ENCODE measurements at regions not wholly inside any gene's neighbourhood (a gene's known extent, or its start where the extent isn't known, plus 50 kb on each side); places are given as distances from the start of the nearest gene placed in this dataset.
A peak's percentile ranks its signal among the peaks of the same experiment; 100 is the strongest.
"Not testable (repeated sequence)": the region's sequence is repeated elsewhere in the genome, so short reads cannot be mapped to it uniquely, and the experiment has no call there.

GRCh38 chr1:161444725-161445124 is 60.5 kb upstream of the FCGR2A start:
- H4K20me1 ChIP-seq (ENCODE audit: insufficient read depth, low read length); H2AFZ ChIP-seq (ENCODE audit: low read length); BruUV-seq (replicated peaks); H3K27ac ChIP-seq (ENCODE audit: low read depth, low read length, poor library complexity, severe bottlenecking); CTCF ChIA-PET (ENCODE audit: unreplicated experiment); H3K4me1 ChIP-seq (ENCODE audit: insufficient read depth, low read length, poor library complexity, severe bottlenecking); H3K4me3 ChIP-seq (ENCODE audit: low read depth, low read length, poor library complexity, severe bottlenecking); H3K9me2 ChIP-seq (ENCODE audit: insufficient read depth, low read length); H3K36me3 ChIP-seq (ENCODE audit: insufficient read depth, low read length); H3K9me3 ChIP-seq (ENCODE audit: low read length); H3K4me2 ChIP-seq (ENCODE audit: low read length); POLR2A ChIA-PET; DNase-seq (ENCODE audit: low spot score); H3K79me2 ChIP-seq (ENCODE audit: insufficient read depth, low read depth, low read length): not testable (repeated sequence)
- intact Hi-C loops (cut with micrococcal nuclease; ENCODE audit: unreplicated experiment) = loop anchor here (10.0 kb wide), 1 partner anchor 50 kb away; no protein-coding TSS in a partner anchor

DNA sequence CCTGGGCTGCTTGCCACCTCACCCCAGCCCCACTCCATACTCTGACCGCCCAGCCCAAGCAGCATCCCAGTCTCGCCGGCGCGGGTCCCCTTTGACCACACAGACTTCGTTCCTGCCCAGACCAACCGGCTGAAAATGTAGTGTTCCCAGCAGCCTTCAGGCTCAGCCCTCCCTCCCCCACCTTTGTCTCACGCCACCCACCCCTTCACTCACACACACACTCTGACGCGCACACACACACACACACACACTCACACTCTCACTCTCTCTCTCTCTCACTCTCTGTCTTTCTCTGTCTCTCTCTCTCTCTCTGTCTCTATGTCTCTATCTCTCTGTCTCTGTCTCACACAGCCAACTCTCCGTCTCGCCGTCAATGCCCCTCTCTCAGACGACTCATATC is 61.0 kb upstream of the FCGR2A start:
- H4K20me1 ChIP-seq (ENCODE audit: insufficient read depth, low read length); H3K9me3 ChIP-seq (ENCODE audit: low read length); H3K4me2 ChIP-seq (ENCODE audit: low read length); CTCF ChIA-PET (ENCODE audit: unreplicated experiment); H3K4me1 ChIP-seq (ENCODE audit: insufficient read depth, low read length, poor library complexity, severe bottlenecking); BruUV-seq (replicated peaks); H3K27ac ChIP-seq (ENCODE audit: low read depth, low read length, poor library complexity, severe bottlenecking); POLR2A ChIA-PET; H3K4me3 ChIP-seq (ENCODE audit: low read depth, low read length, poor library complexity, severe bottlenecking); H2AFZ ChIP-seq (ENCODE audit: low read length); DNase-seq (ENCODE audit: low spot score); H3K9me2 ChIP-seq (ENCODE audit: insufficient read depth, low read length); H3K36me3 ChIP-seq (ENCODE audit: insufficient read depth, low read length); H3K79me2 ChIP-seq (ENCODE audit: insufficient read depth, low read depth, low read length): not testable (repeated sequence)
- intact Hi-C loops (cut with micrococcal nuclease; ENCODE audit: unreplicated experiment) = loop anchor here (10.0 kb wide), 1 partner anchor 49 kb away; no protein-coding TSS in a partner anchor

GRCh38 chr1:161440312-161440894 is 64.9 kb upstream of the FCGR2A start:
- TF ChIP-seq CTCF (conservative IDR thresholded peaks at IDR 0.05; ENCODE audit: low read length) (peak; percentile 78), EZH2phosphoT487 (IDR thresholded peaks at IDR 0.05; ENCODE audit: borderline replicate concordance, low read depth, low read length) (no peak)
- H4K20me1 ChIP-seq (ENCODE audit: insufficient read depth, low read length) = no peaks in the 10 kb centered on the region
- H3K9me3 ChIP-seq (ENCODE audit: low read length) = no peaks in the 10 kb centered on the region
- ChIA-PET CTCF (ENCODE audit: unreplicated experiment) (interaction anchor here (0.8 kb wide), 1 partner anchor 20 kb away, joined by 3 read pairs; no protein-coding TSS in a partner anchor), POLR2A (interaction anchor here (0.6 to 0.9 kb wide), 2 partner anchors 9 to 19 kb away, joined by 3 read pairs; no protein-coding TSS in a partner anchor)
- peak overlapping the region; percentile 68 for H3K27ac ChIP-seq (ENCODE audit: low read depth, low read length, poor library complexity, severe bottlenecking)
- H3K36me3 ChIP-seq (ENCODE audit: insufficient read depth, low read length) = no peaks in the 10 kb centered on the region
- no peaks in the 10 kb centered on the region for H3K9me2 ChIP-seq (ENCODE audit: insufficient read depth, low read length)
- H3K4me3 ChIP-seq (ENCODE audit: low read depth, low read length, poor library complexity, severe bottlenecking) = peak overlapping the region; percentile 72
- no TSS peak for BruUV-seq (replicated peaks)
- peak overlapping the region; percentile 95 for H3K4me2 ChIP-seq (ENCODE audit: low read length)
- peak; percentile 88 for DNase-seq (ENCODE audit: low spot score)
- intact Hi-C loops (cut with micrococcal nuclease; ENCODE audit: unreplicated experiment) = loop anchor here (10.0 kb wide), 1 partner anchor 46 kb away; no protein-coding TSS in a partner anchor
- H3K4me1 ChIP-seq (ENCODE audit: insufficient read depth, low read length, poor library complexity, severe bottlenecking) = peaks cover 6% of the 10 kb centered on the region
- no peaks in the 10 kb centered on the region for H3K79me2 ChIP-seq (ENCODE audit: insufficient read depth, low read depth, low read length)
- peak overlapping the region; percentile 76 for H2AFZ ChIP-seq (ENCODE audit: low read length)
